Activated naive CD4-positive, alpha-beta T cell treated with anti-CD3 and anti-CD28 coated beads, Interleukin-2, amount 50 U/mL, for 16 hours (primary cell): ENCODE measurements at regions not wholly inside any gene's neighbourhood (a gene's known extent, or its start where the extent isn't known, plus 50 kb on each side); places are given as distances from the start of the nearest gene placed in this dataset.

Experiments used
- DNase-seq: peaks from one replicate; pipeline ENCODE4 v3.0.0-alpha.2; 2020

DNA sequence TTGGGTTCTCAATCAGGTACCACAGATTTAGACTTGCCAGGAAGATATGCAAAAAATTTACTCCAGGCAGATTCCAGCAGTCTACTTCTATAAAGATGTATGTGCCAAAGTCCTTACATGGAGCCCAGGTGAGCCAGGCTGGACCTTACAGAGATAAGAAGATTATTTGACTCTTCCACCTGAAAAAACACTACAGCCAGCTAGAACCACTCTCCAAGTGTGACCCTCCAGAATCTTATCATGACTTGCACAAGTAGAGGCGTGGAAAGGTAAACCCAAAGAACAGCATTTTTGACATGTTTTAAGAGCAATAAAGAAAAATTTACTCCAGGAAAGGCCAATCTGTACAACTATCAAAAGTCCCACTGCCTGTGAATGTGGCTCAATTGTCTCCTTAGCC is 146.8 kb upstream of the DPT start:
- DNase-seq = no peak

DNA sequence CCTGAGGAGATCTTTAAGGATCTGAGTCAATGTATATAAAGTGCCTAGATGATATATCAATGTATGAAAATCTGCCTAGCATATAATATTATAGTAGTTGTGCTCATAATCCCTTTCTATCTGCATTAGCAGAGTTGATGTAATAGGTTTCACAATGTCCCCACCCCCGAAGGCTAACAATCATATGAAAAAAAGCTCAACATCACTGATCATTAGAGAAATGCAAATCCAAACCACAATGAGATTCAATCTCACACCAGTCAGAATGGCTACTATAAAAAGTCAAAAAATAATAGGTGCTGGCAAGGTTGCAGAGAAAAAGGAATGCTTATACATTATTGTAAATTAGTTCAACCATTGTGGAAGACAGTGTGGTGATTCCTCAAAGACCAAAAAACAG is 147.8 kb upstream of the DPT start:
- no peak for DNase-seq

DNA sequence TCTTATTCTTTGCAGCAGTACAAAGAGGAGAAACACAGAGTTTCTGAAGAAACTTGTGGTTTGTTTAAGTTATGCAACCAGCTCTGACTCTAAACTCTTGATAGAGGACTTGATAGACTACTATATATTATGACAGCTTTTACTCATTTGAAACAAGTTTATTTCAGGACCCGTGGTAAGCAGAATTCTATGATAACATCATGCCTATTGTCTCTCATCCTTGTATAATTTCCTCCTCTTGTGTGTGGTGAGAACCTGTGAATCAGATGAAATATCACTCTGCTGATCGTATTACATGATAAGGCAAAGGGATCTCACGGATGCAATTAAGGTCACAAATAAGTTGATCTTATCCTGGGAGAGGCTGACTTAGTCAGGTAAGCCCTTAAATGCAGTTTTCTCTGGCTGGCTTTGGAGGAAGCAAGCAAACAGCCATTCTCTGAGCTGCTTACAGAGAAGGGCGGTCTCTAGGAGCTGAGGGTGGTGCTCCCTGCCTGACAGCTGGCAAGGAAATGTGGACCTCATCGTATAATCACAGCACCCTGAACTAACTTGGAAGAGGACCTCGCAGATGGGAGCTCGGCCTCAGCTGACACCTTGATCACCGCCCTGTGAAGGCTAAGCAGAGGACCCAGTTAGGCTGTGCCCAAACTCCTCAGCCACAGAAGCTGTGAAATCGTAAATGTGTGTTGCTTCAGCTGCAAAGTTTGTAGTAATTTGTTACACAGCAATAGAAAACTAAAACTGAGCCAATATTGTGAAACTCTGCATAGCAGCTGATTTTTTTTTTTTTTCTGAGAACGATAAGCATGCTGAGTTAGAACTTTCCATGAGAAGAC is 151.1 kb upstream of the DPT start:
- no peak for DNase-seq

- no peak for DNase-seq
Observed at GRCh38 chr1:168881656-168882260, 152.8 kb upstream of the DPT start.

DNA sequence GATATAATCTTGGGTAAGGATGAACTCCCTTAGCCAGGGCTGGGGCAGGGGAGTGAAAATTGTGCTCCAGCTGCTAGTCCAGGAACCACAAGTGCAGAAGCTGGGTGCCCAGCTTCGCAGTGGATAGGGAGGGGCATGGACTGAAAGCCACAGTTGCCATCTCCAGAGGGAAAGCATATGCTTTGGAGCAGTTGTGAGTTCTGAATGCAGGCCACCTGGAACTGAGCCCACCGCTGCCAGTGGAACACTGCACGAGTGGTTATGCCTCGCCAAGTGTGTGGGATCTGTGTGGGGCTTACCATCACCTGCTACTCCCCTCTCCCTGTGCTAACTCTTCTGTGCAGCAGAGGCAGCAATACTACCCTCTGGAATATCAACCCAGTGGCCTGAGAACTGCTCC is 158.4 kb upstream of the DPT start:
- DNase-seq = no peak

GRCh38 chr1:168888418-168888817 is 159.4 kb upstream of the DPT start:
- no peak for DNase-seq

DNA sequence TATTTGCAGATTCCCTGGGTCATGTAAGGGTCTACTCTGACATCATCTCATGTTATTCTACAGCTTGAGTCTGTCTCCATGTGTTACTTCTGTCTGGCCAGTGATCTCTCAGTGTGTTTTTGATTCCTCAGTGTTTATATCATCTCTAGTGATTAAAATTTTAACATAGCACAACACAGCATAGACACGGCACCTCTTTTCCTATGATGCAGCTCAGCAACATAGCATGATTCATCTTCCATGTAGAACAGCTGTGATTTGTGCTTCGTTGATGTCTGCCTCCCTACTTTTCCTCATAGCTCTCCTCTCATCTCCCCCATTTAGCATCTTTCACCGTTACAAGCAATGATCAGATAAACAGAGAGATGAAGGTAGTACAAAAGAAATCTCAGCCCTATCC is 163.9 kb upstream of the DPT start:
- DNase-seq = no peak

GRCh38 chr1:168893359-168893801 is 164.4 kb upstream of the DPT start:
- no peak for DNase-seq

DNA sequence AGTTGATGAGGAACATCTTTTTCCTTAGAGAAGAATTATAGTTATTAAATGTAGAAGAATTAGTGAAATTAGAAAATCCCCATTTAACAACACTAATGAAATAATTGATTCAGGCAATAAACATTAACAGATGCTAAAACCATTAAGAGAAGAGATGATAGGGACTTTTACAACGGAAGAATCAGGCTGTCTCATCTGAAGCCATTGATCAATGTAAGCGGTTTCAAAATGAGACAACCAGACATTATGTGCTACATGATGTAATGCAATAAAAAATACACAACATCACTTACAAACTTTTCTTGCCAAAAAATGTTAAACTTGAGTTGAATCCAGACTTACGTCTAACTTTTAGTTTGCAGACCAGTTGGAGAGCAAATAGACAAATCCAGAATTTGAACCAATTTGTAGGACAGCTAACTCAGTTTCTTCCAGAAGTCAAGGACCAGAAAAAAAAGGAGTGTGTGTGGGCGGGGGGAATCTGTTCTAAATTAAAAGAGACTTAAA is 165.4 kb upstream of the DPT start:
- no peak for DNase-seq

- no peak for DNase-seq
Observed at GRCh38 chr1:168897249-168897648, 168.2 kb upstream of the DPT start.

DNA sequence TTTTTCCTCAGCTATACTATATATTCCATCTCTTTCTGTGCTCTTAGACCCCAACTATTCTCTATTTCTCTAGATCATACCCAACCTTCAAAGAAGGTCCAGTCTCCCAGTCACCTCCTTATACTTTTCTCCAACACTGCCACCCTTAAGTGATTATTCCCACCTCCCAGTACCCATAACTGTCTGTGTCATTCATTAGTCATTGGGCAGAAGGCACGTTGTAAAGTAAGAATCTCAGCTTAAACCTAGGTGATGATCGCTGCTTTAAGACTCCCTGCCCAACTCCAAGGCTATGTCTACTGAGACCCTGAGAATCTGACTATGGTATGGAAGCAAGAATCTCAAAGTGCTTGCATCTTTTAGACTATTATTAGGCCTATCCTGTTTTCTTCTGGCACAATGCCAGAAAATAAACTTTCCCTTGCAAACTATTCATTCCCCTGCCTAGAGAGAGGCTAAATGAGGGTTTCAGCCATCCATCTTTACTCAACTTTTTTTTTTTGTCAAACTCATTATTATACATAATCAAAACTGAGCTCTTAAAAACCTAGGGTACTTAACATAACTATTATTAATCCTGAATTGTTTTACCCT is 174.3 kb upstream of the DPT start:
- no peak for DNase-seq

DNA sequence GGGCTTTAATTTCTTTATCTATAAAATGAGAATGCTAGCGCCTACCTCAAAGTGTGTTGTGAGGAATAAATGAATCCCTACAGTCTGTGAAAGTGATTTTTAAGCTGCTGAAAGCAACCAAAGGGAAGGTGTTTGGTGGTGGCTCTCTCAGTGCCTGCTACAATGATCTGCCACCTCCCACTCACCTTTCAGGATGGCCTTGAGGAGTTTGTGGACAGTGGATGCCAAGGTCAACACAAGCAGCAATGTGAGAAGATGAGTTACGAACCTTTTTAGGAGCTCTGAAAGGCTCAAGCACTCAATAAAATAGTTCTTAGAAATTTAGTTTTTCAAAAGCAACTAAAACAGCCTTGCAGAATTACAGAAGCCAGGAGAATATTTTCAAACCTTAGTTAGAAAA is 176.6 kb upstream of the DPT start:
- no peak for DNase-seq

DNA sequence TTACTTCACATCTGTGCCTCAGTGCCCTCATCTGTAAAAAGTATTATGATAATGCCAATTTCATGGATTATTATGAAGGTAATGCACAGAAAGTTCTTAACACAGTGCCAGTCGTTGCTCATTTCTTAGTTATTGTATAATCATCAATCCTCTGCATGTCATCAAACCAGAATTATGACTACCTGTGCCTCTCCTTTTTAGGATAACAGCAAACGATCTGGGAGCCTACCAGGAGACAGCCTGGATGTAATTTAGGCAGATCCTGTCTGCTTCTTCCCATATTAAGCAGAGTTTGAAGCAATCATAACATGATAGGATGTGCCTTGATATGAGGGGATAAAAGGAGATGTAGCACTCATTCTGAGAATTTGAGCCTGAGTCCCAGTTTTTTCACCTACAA is 177.4 kb upstream of the DPT start:
- no peak for DNase-seq

- no peak for DNase-seq
Observed at GRCh38 chr1:168907053-168907452, 178.0 kb upstream of the DPT start.

- DNase-seq = no peak
Observed at GRCh38 chr1:168907786-168908348, 178.9 kb upstream of the DPT start.

GRCh38 chr1:168910403-168910802 is 181.4 kb upstream of the DPT start:
- DNase-seq = no peak

DNA sequence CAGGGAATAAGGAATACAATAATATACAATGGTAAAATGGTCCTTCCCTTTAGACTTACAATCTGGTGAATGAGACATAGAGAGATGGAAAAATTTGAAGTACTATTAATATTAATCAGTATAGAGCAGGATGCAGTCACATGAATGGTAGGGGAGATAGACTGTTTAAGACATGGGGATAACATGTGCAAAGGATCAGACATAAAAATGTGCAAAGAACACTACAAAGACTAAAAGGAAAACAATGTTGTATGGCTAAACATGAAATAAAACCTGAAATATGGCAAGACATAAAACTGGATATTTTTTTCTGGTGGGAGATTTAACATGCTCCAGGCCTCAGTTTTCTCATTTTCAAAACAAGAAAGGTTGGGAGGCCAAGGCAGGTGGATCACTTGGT is 182.4 kb upstream of the DPT start:
- no peak for DNase-seq

GRCh38 chr1:168913711-168914463 is 184.9 kb upstream of the DPT start:
- DNase-seq = no peak

DNA sequence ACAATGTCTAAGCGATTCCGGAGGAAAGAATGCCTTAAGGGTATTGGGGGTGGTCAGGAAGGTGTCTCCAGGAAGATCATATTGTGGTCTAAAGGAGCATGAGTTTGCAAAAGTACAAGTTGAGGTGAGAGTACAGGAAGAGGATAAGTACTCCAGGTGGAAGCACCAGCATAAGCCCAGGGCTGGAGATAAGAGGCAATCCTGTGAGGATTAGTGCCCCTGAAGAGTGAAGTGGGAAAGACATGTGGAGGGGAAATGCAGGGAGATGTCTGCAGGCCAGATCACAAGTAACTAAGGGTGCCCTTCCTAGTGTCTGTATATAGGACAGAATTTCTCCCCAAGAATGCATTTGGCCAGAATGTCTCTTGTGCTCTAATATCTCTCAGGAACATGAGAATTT is 188.3 kb upstream of the DPT start:
- DNase-seq = no peak

DNA sequence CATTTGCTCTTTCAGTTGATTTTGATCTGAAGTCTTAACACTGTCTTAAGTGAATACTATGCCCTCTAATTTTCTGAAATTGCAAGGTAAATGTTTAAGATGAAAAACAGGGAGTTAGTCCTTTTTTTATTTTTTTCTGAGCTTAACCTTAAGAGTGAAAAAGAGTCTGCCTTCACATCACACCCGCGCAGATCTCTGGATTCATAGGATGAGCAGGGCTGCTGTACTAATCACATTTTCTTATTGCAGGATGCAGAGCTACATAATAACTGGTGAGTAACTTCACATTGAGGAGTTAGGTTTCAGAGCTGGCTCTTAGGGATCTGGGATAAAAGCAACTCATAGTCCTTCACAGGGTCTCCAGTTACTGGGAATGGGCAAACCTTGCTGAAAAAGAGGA is 188.7 kb upstream of the ATP1B1 start:
- DNase-seq = no peak

DNA sequence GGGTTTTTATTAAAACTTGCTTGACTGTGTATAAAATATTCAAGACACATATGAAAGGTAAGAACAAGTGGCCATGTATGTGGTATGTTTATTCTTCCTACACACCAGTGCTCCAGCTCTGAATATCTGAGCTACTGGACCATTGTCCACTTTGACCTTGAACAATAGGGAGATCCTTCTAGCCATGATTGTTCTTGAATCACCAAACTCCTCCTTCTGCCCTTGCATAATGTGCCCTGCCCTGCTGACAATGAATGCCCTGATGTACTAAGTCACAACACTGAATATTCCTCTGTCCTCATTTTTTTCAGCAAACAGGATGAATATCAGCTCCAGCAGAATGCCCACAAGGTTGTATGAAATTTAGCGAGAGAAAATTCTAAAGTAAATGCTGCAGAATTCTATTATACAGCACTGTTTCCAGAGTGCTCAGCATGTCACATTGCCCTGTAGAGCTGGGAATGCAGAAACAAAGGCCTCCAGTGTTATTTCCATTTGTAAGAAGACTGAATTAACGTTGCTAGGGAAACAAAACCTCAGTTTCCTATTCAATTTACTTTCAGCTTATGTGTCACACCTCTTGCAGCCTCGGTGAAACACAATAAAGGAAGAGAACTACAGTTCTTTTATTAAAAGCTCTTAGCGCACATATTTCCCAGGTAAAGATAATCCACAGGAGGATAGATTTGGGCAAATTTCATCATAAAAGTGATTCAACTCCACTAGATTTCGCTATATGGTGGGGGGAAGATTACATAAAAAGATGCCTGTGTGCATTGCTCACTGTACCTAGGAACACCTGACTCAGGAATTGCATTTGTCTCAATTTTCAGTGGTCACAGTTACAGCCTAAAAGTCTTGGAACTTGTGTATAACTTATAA is 187.4 kb upstream of the ATP1B1 start:
- DNase-seq = no peak
